MM.1S (cell line): ENCODE measurements at regions not wholly inside any gene's neighbourhood (a gene's known extent, or its start where the extent isn't known, plus 50 kb on each side); places are given as distances from the start of the nearest gene placed in this dataset.

Source experiments
- CTCF ChIP-seq: fragments of 300-600 bp; sonication (generic); IDR thresholded peaks from 2 replicates; pipeline ENCODE4 v1.5.1; 2016; ENCODE audit warnings: antibody characterized with exemption, low read length, mixed read lengths
- EZH2 ChIP-seq: fragments of 300-600 bp; sonication (generic); optimal IDR thresholded peaks from 2 replicates; pipeline ENCODE3; 2017; ENCODE audit warnings: low read depth, mild to moderate bottlenecking, antibody characterized with exemption, low read length, mixed read lengths

- no peak for TF ChIP-seq CTCF
- no peak for TF ChIP-seq EZH2
These were observed 93.8 kb upstream of the HELT start for GRCh38 chr4:184924516-184924915.
